H9 (cell line): ENCODE measurements at regions not wholly inside any gene's neighbourhood (a gene's known extent, or its start where the extent isn't known, plus 50 kb on each side); places are given as distances from the start of the nearest gene placed in this dataset.

Experiments
- DNase-seq: peaks from one replicate; pipeline ENCODE4 v3.0.0-alpha.2; 2017
- H2AFZ ChIP-seq: one replicate; pipeline ENCODE4 v1.6.1; 2013; ENCODE audit warnings: mild to moderate bottlenecking, low read length, control low read depth, moderate library complexity
- H2AK5ac ChIP-seq: 2 replicates; pipeline ENCODE4 v1.6.1; 2013; ENCODE audit warnings: low read length, control low read depth, mixed read lengths; ENCODE audit not compliant: insufficient read length
- H2BK120ac ChIP-seq: one replicate; pipeline ENCODE4 v1.6.1; 2013; ENCODE audit warnings: low read depth, mild to moderate bottlenecking, low read length, control low read depth, inconsistent platforms; ENCODE audit not compliant: poor library complexity, severe bottlenecking
- H2BK12ac ChIP-seq: 2 replicates; pipeline ENCODE4 v1.6.1; 2013; ENCODE audit warnings: low read length, control low read depth, mixed read lengths, low read depth; ENCODE audit not compliant: insufficient read length
- H2BK15ac ChIP-seq: 2 replicates; pipeline ENCODE4 v1.6.1; 2013; ENCODE audit warnings: low read depth, low read length, control low read depth
- H2BK20ac ChIP-seq: one replicate; pipeline ENCODE4 v1.6.1; 2013; ENCODE audit warnings: low read depth, mild to moderate bottlenecking, low read length, control low read depth, inconsistent platforms; ENCODE audit not compliant: poor library complexity, severe bottlenecking
- H2BK5ac ChIP-seq: 2 replicates; pipeline ENCODE4 v1.6.1; 2013; ENCODE audit warnings: low read length, control low read depth, mixed read lengths; ENCODE audit not compliant: insufficient read length
- H3K14ac ChIP-seq: 2 replicates; pipeline ENCODE4 v1.6.1; 2013; ENCODE audit warnings: low read length, control low read depth; ENCODE audit not compliant: insufficient read depth
- H3K18ac ChIP-seq: 2 replicates; pipeline ENCODE4 v1.6.1; 2013; ENCODE audit warnings: low read depth, mild to moderate bottlenecking, mixed read lengths, low read length, control low read depth; ENCODE audit not compliant: insufficient read length
- H3K23ac ChIP-seq: 2 replicates; pipeline ENCODE4 v1.6.1; 2013; ENCODE audit warnings: low read length, control low read depth, mixed read lengths, low read depth; ENCODE audit not compliant: insufficient read length
- H3K23me2 ChIP-seq: 2 replicates; pipeline ENCODE4 v1.6.1; 2013; ENCODE audit warnings: low read depth, mild to moderate bottlenecking, mixed read lengths, low read length, control low read depth; ENCODE audit not compliant: insufficient read length, poor library complexity, severe bottlenecking
- H3K27ac ChIP-seq: 2 replicates; pipeline ENCODE4 v1.5.1; 2013; ENCODE audit warnings: low read length, control low read depth, mixed read lengths, low read depth; ENCODE audit not compliant: insufficient read length
- H3K27me3 ChIP-seq: 2 replicates; pipeline ENCODE4 v1.6.1; 2013; ENCODE audit warnings: low read length, control low read depth, inconsistent platforms; ENCODE audit not compliant: insufficient read depth
- H3K4ac ChIP-seq: 2 replicates; pipeline ENCODE4 v1.6.1; 2013; ENCODE audit warnings: low read depth, mild to moderate bottlenecking, control low read depth, inconsistent platforms, low read length, moderate library complexity
- H3K4me1 ChIP-seq: 2 replicates; pipeline ENCODE4 v1.6.1; 2013; ENCODE audit warnings: low read length, control low read depth, inconsistent platforms; ENCODE audit not compliant: insufficient read depth
- H3K4me2 ChIP-seq: 2 replicates; pipeline ENCODE4 v1.6.1; 2013; ENCODE audit warnings: low read length, control low read depth, mixed read lengths; ENCODE audit not compliant: insufficient read length, insufficient read depth
- H3K56ac ChIP-seq: 2 replicates; pipeline ENCODE4 v1.6.1; 2013; ENCODE audit warnings: low read depth, mild to moderate bottlenecking, mixed read lengths, low read length, control low read depth; ENCODE audit not compliant: insufficient read length
- H3K79me1 ChIP-seq: 2 replicates; pipeline ENCODE4 v1.6.1; 2013; ENCODE audit warnings: low read depth, mild to moderate bottlenecking, moderate library complexity, low read length, control low read depth, inconsistent platforms; ENCODE audit not compliant: insufficient read depth, poor library complexity, severe bottlenecking
- H3K79me2 ChIP-seq: 2 replicates; pipeline ENCODE4 v1.6.1; 2013; ENCODE audit warnings: low read length, control low read depth, inconsistent platforms; ENCODE audit not compliant: insufficient read depth
- H3K9ac ChIP-seq: 2 replicates; pipeline ENCODE4 v1.6.1; 2013; ENCODE audit warnings: low read length, control low read depth, mixed read lengths; ENCODE audit not compliant: insufficient read length; ENCODE audit errors: extremely low read depth
- H3K9me3 ChIP-seq: one replicate; pipeline ENCODE4 v1.6.1; 2013; ENCODE audit warnings: low read depth, low read length, inconsistent platforms; ENCODE audit not compliant: control insufficient read depth
- H3T11ph ChIP-seq: one replicate; pipeline ENCODE4 v1.6.1; 2013; ENCODE audit warnings: mild to moderate bottlenecking, low read length, control low read depth, inconsistent platforms
- H4K20me1 ChIP-seq: one replicate; pipeline ENCODE4 v1.6.1; 2013; ENCODE audit not compliant: control insufficient read depth, insufficient read length, insufficient read depth
- H4K5ac ChIP-seq: 2 replicates; pipeline ENCODE4 v1.6.1; 2013; ENCODE audit warnings: low read depth, mild to moderate bottlenecking, mixed read lengths, low read length, control low read depth; ENCODE audit not compliant: insufficient read length
- H4K8ac ChIP-seq: replicated peaks from 2 replicates; pipeline ENCODE4 v1.6.1; 2013; ENCODE audit warnings: low read length, control low read depth, mixed read lengths, low read depth; ENCODE audit not compliant: insufficient read length
- H4K91ac ChIP-seq: 2 replicates; pipeline ENCODE4 v1.6.1; 2013; ENCODE audit warnings: low read depth, mild to moderate bottlenecking, moderate library complexity, mixed read lengths, low read length, control low read depth; ENCODE audit not compliant: insufficient read length
- H3K27ac Mint-ChIP-seq, 3 experiments: 2 replicates in 2 of 3; 3 replicates in 1 of 3; pipeline ENCODE4 v1.8.0; 2020 to 2021; ENCODE audit warnings: mixed read lengths in 3 of 3, mild to moderate bottlenecking in 1 of 3, moderate library complexity in 1 of 3
- H3K27me3 Mint-ChIP-seq: 2 replicates; pipeline ENCODE4 v1.8.0; 2021; ENCODE audit warnings: low read depth, mild to moderate bottlenecking, moderate library complexity, mixed read lengths
- H3K36me3 Mint-ChIP-seq, 3 experiments: 2 replicates in 2 of 3; 3 replicates in 1 of 3; pipeline ENCODE4 v1.8.0; 2020 to 2021; ENCODE audit warnings: low read depth in 3 of 3, mixed read lengths in 3 of 3; ENCODE audit not compliant: insufficient read depth in 1 of 3
- H3K4me1 Mint-ChIP-seq, 2 experiments: 2 replicates each; pipeline ENCODE4 v1.8.0; 2020; ENCODE audit warnings: mixed read lengths in 2 of 2
- H3K4me3 Mint-ChIP-seq, 2 experiments: 2 replicates in 1 of 2; 3 replicates in 1 of 2; pipeline ENCODE4 v1.8.0; 2020 to 2021; ENCODE audit warnings: mild to moderate bottlenecking in 2 of 2, mixed read lengths in 2 of 2, moderate library complexity in 1 of 2
- H3K9me3 Mint-ChIP-seq, 2 experiments: 2 replicates in 1 of 2; 3 replicates in 1 of 2; pipeline ENCODE4 v1.8.0; 2020; ENCODE audit warnings: mild to moderate bottlenecking in 2 of 2, mixed read lengths in 2 of 2, moderate library complexity in 1 of 2
- WGBS: extraction: QIAGEN DNeasy Blood & Tissue Kit; methylation state at CpG from one replicate; pipeline ENCODE4 v1.1.7; 2013; ENCODE audit warnings: missing lambda C conversion rate, low lambda C conversion rate, mixed read lengths; ENCODE audit not compliant: insufficient read length; ENCODE audit errors: extremely low coverage; 5-methylcytosine and 5-hydroxymethylcytosine counted together
- TF ChIP-seq, protein P1 (sequence below): fragments of 200-600 bp; sonication (generic); conservative IDR thresholded peaks from 3 replicates; pipeline ENCODE4 v1.8.0; 2021; ENCODE audit warnings: antibody characterized with exemption, mild to moderate bottlenecking

DNA sequence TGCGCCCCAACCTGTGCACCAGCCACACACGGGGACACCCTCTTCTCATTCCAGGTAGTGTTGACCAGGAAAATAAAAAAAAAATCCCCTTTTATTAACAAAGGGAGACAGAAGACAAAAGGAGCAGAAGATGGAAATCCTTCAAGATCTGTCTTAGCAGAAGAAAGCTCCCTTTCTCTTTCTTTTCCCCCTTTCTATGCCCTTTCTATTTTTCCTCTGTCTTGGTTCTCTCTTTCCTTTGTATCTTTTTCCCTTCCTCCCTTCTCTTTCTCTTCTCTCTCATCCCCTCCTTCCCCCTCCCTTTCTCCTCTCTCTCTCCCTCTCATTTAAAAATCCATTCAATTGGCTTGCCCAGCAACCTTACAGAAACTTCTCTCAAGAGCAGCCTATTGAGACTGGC, 254.1 kb upstream of the ZFHX3 start:
- Histone ChIP-seq H3K56ac (no peak overlapping the region), H4K20me1 (no peaks in the 10 kb centered on the region), H3K79me1 (no peaks in the 10 kb centered on the region), H3K4ac (no peak overlapping the region), H3K23ac (no peak overlapping the region), H2AFZ (no peak overlapping the region), H3T11ph (no peak overlapping the region), H2BK120ac (no peak overlapping the region), H4K8ac (no peak overlapping the region), H2BK15ac (no peak overlapping the region), H2BK12ac (no peak overlapping the region), H2BK20ac (no peak overlapping the region), H3K4me1 (no peaks in the 10 kb centered on the region; the same call in 1 of the 2 replicates), H3K18ac (no peak overlapping the region), H3K23me2 (no peaks in the 10 kb centered on the region), H2BK5ac (no peak overlapping the region), H3K27me3 (no peaks in the 10 kb centered on the region; the same call in 1 of the 2 replicates), H3K27ac (no peak overlapping the region), H3K9me3 (no peaks in the 10 kb centered on the region), H3K79me2 (no peaks in the 10 kb centered on the region), H3K14ac (no peak overlapping the region; the same call in 1 of the 2 replicates), H2AK5ac (no peak overlapping the region), H4K91ac (no peak overlapping the region), H3K4me2 (no peak overlapping the region), H3K9ac (no peak overlapping the region), H4K5ac (no peak overlapping the region)
- no peak for DNase-seq
- Mint-ChIP-seq H3K27ac (peak overlapping the region in 1 of 3 experiments; percentile 73; a peak in 2 of 7 replicates), H3K27me3 (no peaks in the 10 kb centered on the region), H3K36me3 (no peaks in the 10 kb centered on the region), H3K4me3 (no peak overlapping the region), H3K9me3 (no peaks in the 10 kb centered on the region), H3K4me1 (peaks cover 13 to 20% of the 10 kb centered on the region in 2 experiments)
- TF ChIP-seq, protein P1, sequence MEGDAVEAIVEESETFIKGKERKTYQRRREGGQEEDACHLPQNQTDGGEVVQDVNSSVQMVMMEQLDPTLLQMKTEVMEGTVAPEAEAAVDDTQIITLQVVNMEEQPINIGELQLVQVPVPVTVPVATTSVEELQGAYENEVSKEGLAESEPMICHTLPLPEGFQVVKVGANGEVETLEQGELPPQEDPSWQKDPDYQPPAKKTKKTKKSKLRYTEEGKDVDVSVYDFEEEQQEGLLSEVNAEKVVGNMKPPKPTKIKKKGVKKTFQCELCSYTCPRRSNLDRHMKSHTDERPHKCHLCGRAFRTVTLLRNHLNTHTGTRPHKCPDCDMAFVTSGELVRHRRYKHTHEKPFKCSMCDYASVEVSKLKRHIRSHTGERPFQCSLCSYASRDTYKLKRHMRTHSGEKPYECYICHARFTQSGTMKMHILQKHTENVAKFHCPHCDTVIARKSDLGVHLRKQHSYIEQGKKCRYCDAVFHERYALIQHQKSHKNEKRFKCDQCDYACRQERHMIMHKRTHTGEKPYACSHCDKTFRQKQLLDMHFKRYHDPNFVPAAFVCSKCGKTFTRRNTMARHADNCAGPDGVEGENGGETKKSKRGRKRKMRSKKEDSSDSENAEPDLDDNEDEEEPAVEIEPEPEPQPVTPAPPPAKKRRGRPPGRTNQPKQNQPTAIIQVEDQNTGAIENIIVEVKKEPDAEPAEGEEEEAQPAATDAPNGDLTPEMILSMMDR: no peak
- WGBS: no CpG with 5 or more reads among the region's 2 CpGs
